GM10266 (cell line): ENCODE measurements at regions not wholly inside any gene's neighbourhood (a gene's known extent, or its start where the extent isn't known, plus 50 kb on each side); places are given as distances from the start of the nearest gene placed in this dataset.

Experiments
- DNase-seq: peaks from one replicate; pipeline ENCODE4 v3.0.0; 2012; ENCODE audit errors: extremely low spot score
- TF ChIP-seq, protein P1 (sequence below): IDR thresholded peaks from 2 replicates; pipeline ENCODE4 v1.5.1; 2012; ENCODE audit warnings: mild to moderate bottlenecking, low read depth; ENCODE audit not compliant: control insufficient read depth, insufficient read depth; ENCODE audit errors: missing control alignments

DNA sequence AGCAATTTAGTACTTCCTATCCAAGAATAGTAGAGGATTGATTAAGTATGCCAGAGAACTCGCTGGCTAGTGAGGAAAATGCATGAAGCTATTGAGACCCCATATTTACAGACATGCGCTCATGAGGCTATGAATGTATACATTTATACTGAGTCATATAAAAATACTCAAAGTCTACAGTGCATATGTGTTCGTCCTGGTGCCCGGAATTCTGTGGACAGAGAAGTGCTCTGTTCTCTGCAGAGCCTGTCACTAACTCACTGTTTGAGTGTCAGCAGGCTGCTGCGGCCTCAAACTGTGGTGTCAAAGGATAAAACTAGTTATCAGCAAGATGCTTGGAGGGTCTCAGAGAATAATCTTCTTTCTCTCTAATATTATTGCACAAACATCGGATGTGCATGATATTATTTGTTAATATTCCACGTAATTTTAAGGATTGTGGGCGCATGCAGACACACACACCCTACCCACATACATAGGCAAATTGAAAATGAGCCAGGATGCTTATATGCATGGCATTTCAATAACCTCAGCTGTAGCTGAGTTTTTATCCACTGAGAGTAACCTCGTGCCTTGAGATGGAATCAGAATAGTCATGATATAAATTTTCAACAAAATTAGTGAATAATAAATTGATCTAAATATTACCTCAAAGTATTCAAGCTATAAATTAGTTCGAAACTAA, 50.0 kb upstream of the TSC22D2 start:
- TF ChIP-seq, protein P1, sequence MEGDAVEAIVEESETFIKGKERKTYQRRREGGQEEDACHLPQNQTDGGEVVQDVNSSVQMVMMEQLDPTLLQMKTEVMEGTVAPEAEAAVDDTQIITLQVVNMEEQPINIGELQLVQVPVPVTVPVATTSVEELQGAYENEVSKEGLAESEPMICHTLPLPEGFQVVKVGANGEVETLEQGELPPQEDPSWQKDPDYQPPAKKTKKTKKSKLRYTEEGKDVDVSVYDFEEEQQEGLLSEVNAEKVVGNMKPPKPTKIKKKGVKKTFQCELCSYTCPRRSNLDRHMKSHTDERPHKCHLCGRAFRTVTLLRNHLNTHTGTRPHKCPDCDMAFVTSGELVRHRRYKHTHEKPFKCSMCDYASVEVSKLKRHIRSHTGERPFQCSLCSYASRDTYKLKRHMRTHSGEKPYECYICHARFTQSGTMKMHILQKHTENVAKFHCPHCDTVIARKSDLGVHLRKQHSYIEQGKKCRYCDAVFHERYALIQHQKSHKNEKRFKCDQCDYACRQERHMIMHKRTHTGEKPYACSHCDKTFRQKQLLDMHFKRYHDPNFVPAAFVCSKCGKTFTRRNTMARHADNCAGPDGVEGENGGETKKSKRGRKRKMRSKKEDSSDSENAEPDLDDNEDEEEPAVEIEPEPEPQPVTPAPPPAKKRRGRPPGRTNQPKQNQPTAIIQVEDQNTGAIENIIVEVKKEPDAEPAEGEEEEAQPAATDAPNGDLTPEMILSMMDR = no peak
- DNase-seq = no peak

DNA sequence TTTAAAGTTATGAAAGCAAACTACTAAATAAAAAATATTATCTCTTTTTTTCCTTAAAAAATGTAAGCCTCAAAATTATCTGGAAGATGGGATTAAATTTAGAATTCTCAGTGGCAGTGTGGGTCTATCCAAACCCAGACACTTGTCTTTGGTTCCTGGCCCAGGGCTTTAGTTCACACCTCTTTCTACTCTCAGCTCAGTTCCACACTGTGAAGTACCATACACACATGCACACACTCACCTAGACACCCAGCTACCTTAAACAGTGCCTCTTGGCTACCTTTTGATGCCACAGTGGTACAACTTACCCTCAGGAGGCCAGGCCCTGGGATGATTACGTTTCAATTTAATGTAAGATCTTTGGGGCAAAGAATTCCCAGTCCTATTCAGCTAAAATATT, 51.0 kb upstream of the TSC22D2 start:
- TF ChIP-seq, protein P1 = no peak
- DNase-seq = no peak

DNA sequence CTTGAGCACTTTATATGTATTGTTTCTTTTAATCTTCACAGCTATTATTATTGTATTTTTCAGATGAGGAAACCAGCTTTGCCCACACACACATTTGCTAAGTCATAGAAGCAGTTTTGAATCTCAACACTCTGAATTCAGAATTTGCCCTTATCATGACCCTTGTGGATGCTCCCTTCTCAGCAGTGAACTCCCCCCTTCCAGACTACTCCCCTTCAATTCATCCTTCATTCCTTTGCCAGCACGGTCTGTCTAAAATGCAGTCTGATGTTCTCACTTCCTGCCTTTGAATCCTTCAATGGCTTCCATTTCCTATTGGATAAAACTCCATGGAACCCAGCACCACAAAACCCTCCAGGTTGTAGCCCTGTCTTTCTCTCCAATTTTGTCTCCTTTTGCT, 52.5 kb upstream of the TSC22D2 start:
- TF ChIP-seq, protein P1 = no peak
- no peak for DNase-seq

DNA sequence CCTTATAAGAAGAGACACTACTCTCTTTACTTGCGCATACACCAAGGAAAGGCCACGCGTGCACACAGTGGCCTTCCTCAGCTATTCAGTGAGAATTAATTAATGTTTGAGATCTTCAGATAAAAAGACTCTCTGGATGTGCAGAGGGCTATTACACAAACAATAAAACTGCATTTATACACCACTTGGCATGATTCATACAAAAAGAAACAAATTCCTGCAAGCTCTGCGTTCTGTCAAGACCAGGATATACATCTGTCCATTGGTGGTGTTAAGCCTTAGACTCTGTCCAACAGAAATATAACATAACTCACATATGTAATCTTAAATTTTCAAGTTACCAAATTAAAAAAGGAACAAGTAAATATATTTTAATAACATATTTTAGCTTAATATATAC, 55.2 kb upstream of the TSC22D2 start:
- TF ChIP-seq, protein P1 = no peak
- DNase-seq = no peak

DNA sequence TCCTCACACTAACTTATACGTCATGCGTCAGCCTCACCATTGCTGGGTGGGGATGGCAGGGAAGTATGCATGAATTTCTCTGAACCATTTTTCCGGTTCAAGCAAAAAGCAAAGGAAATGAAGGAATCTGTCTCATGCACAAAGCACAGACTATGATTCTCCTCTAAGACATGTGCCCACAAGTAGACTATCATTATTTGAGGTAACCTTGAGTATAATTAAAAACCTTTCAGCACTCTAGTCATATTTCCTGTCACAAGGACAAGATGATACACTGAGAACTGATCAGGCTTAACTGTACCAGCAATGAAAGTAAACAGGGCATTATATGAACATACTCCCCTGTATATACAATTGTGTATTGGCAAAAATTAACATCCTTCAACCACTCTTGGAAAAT, 56.7 kb upstream of the TSC22D2 start:
- TF ChIP-seq, protein P1 = no peak
- DNase-seq = no peak

DNA sequence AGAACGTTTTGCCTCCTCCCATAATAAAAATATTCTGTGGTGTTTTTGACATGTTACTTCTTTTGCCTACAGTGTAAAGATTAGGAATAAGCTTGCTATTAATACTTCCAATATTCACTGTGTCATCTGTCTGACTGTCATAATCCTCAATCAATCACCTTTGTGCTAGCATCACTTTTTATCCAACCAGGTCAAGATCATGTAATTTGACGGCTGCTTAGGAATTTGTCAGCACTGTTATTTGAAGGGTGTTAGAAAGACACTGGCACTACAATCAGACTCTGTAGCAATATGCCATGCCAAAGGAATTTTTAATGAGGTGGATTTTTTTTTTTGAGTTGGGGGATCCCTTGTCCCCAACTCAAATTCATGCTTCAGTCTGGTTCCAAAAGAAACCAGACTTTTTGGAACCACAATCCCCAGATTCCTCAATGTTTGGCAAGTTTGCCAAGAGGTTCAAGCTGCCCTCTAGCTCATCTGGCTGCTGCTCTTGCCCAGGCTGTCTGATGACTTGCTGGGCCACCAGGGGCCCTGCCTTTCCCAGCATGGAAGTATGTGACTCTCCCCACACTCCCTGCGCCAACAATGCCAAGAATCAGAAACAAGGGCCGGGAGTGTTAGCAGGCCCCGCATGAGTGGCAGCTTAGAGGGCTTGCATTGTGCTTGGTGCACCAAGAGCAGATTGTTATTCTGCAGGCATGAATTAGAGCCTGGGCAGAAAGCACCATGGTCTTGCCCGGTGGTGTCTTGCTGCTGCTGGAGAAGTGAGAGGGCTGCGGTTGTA, 58.6 kb upstream of the TSC22D2 start:
- no peak for DNase-seq
- TF ChIP-seq, protein P1 = no peak

DNA sequence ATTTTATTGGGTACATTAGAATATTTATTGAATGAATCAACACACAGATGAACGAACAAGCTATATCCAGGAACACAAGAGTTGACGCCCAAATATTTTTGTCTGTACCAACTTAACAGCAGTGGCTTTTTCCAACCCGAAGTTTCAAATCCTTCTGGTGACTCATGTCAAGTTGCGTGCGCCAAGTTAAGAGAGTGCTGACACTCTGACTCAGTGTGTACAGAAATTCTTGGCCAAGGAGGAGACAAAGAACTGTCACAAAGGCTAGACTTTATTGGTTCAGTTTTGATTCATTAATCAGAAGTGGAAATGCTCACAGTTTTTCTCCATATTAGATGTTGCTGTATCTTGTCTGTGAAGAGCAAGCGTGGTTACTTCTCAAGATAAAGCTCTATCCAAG, 59.6 kb upstream of the TSC22D2 start:
- TF ChIP-seq, protein P1 = no peak
- no peak for DNase-seq
